H9 (cell line): ENCODE measurements at regions not wholly inside any gene's neighbourhood (a gene's known extent, or its start where the extent isn't known, plus 50 kb on each side); places are given as distances from the start of the nearest gene placed in this dataset.

Experiments used
- DNase-seq: peaks from one replicate; pipeline ENCODE4 v3.0.0-alpha.2; 2017
- H2AFZ ChIP-seq: one replicate; pipeline ENCODE4 v1.6.1; 2013; ENCODE audit warnings: mild to moderate bottlenecking, low read length, control low read depth, moderate library complexity
- H2AK5ac ChIP-seq: 2 replicates; pipeline ENCODE4 v1.6.1; 2013; ENCODE audit warnings: low read length, control low read depth, mixed read lengths; ENCODE audit not compliant: insufficient read length
- H2BK120ac ChIP-seq: one replicate; pipeline ENCODE4 v1.6.1; 2013; ENCODE audit warnings: low read depth, mild to moderate bottlenecking, low read length, control low read depth, inconsistent platforms; ENCODE audit not compliant: poor library complexity, severe bottlenecking
- H2BK12ac ChIP-seq: 2 replicates; pipeline ENCODE4 v1.6.1; 2013; ENCODE audit warnings: low read length, control low read depth, mixed read lengths, low read depth; ENCODE audit not compliant: insufficient read length
- H2BK15ac ChIP-seq: 2 replicates; pipeline ENCODE4 v1.6.1; 2013; ENCODE audit warnings: low read depth, low read length, control low read depth
- H2BK20ac ChIP-seq: one replicate; pipeline ENCODE4 v1.6.1; 2013; ENCODE audit warnings: low read depth, mild to moderate bottlenecking, low read length, control low read depth, inconsistent platforms; ENCODE audit not compliant: poor library complexity, severe bottlenecking
- H2BK5ac ChIP-seq: 2 replicates; pipeline ENCODE4 v1.6.1; 2013; ENCODE audit warnings: low read length, control low read depth, mixed read lengths; ENCODE audit not compliant: insufficient read length
- H3K14ac ChIP-seq: 2 replicates; pipeline ENCODE4 v1.6.1; 2013; ENCODE audit warnings: low read length, control low read depth; ENCODE audit not compliant: insufficient read depth
- H3K18ac ChIP-seq: 2 replicates; pipeline ENCODE4 v1.6.1; 2013; ENCODE audit warnings: low read depth, mild to moderate bottlenecking, mixed read lengths, low read length, control low read depth; ENCODE audit not compliant: insufficient read length
- H3K23ac ChIP-seq: 2 replicates; pipeline ENCODE4 v1.6.1; 2013; ENCODE audit warnings: low read length, control low read depth, mixed read lengths, low read depth; ENCODE audit not compliant: insufficient read length
- H3K23me2 ChIP-seq: 2 replicates; pipeline ENCODE4 v1.6.1; 2013; ENCODE audit warnings: low read depth, mild to moderate bottlenecking, mixed read lengths, low read length, control low read depth; ENCODE audit not compliant: insufficient read length, poor library complexity, severe bottlenecking
- H3K27ac ChIP-seq: 2 replicates; pipeline ENCODE4 v1.5.1; 2013; ENCODE audit warnings: low read length, control low read depth, mixed read lengths, low read depth; ENCODE audit not compliant: insufficient read length
- H3K27me3 ChIP-seq: 2 replicates; pipeline ENCODE4 v1.6.1; 2013; ENCODE audit warnings: low read length, control low read depth, inconsistent platforms; ENCODE audit not compliant: insufficient read depth
- H3K4ac ChIP-seq: 2 replicates; pipeline ENCODE4 v1.6.1; 2013; ENCODE audit warnings: low read depth, mild to moderate bottlenecking, control low read depth, inconsistent platforms, low read length, moderate library complexity
- H3K4me1 ChIP-seq: 2 replicates; pipeline ENCODE4 v1.6.1; 2013; ENCODE audit warnings: low read length, control low read depth, inconsistent platforms; ENCODE audit not compliant: insufficient read depth
- H3K4me2 ChIP-seq: 2 replicates; pipeline ENCODE4 v1.6.1; 2013; ENCODE audit warnings: low read length, control low read depth, mixed read lengths; ENCODE audit not compliant: insufficient read length, insufficient read depth
- H3K56ac ChIP-seq: 2 replicates; pipeline ENCODE4 v1.6.1; 2013; ENCODE audit warnings: low read depth, mild to moderate bottlenecking, mixed read lengths, low read length, control low read depth; ENCODE audit not compliant: insufficient read length
- H3K79me1 ChIP-seq: 2 replicates; pipeline ENCODE4 v1.6.1; 2013; ENCODE audit warnings: low read depth, mild to moderate bottlenecking, moderate library complexity, low read length, control low read depth, inconsistent platforms; ENCODE audit not compliant: insufficient read depth, poor library complexity, severe bottlenecking
- H3K79me2 ChIP-seq: 2 replicates; pipeline ENCODE4 v1.6.1; 2013; ENCODE audit warnings: low read length, control low read depth, inconsistent platforms; ENCODE audit not compliant: insufficient read depth
- H3K9ac ChIP-seq: 2 replicates; pipeline ENCODE4 v1.6.1; 2013; ENCODE audit warnings: low read length, control low read depth, mixed read lengths; ENCODE audit not compliant: insufficient read length; ENCODE audit errors: extremely low read depth
- H3K9me3 ChIP-seq: one replicate; pipeline ENCODE4 v1.6.1; 2013; ENCODE audit warnings: low read depth, low read length, inconsistent platforms; ENCODE audit not compliant: control insufficient read depth
- H3T11ph ChIP-seq: one replicate; pipeline ENCODE4 v1.6.1; 2013; ENCODE audit warnings: mild to moderate bottlenecking, low read length, control low read depth, inconsistent platforms
- H4K20me1 ChIP-seq: one replicate; pipeline ENCODE4 v1.6.1; 2013; ENCODE audit not compliant: control insufficient read depth, insufficient read length, insufficient read depth
- H4K5ac ChIP-seq: 2 replicates; pipeline ENCODE4 v1.6.1; 2013; ENCODE audit warnings: low read depth, mild to moderate bottlenecking, mixed read lengths, low read length, control low read depth; ENCODE audit not compliant: insufficient read length
- H4K8ac ChIP-seq: replicated peaks from 2 replicates; pipeline ENCODE4 v1.6.1; 2013; ENCODE audit warnings: low read length, control low read depth, mixed read lengths, low read depth; ENCODE audit not compliant: insufficient read length
- H4K91ac ChIP-seq: 2 replicates; pipeline ENCODE4 v1.6.1; 2013; ENCODE audit warnings: low read depth, mild to moderate bottlenecking, moderate library complexity, mixed read lengths, low read length, control low read depth; ENCODE audit not compliant: insufficient read length
- H3K27ac Mint-ChIP-seq, 3 experiments: 2 replicates in 2 of 3; 3 replicates in 1 of 3; pipeline ENCODE4 v1.8.0; 2020 to 2021; ENCODE audit warnings: mixed read lengths in 3 of 3, mild to moderate bottlenecking in 1 of 3, moderate library complexity in 1 of 3
- H3K27me3 Mint-ChIP-seq: 2 replicates; pipeline ENCODE4 v1.8.0; 2021; ENCODE audit warnings: low read depth, mild to moderate bottlenecking, moderate library complexity, mixed read lengths
- H3K36me3 Mint-ChIP-seq, 3 experiments: 2 replicates in 2 of 3; 3 replicates in 1 of 3; pipeline ENCODE4 v1.8.0; 2020 to 2021; ENCODE audit warnings: low read depth in 3 of 3, mixed read lengths in 3 of 3; ENCODE audit not compliant: insufficient read depth in 1 of 3
- H3K4me1 Mint-ChIP-seq, 2 experiments: 2 replicates each; pipeline ENCODE4 v1.8.0; 2020; ENCODE audit warnings: mixed read lengths in 2 of 2
- H3K4me3 Mint-ChIP-seq, 2 experiments: 2 replicates in 1 of 2; 3 replicates in 1 of 2; pipeline ENCODE4 v1.8.0; 2020 to 2021; ENCODE audit warnings: mild to moderate bottlenecking in 2 of 2, mixed read lengths in 2 of 2, moderate library complexity in 1 of 2
- H3K9me3 Mint-ChIP-seq, 2 experiments: 2 replicates in 1 of 2; 3 replicates in 1 of 2; pipeline ENCODE4 v1.8.0; 2020; ENCODE audit warnings: mild to moderate bottlenecking in 2 of 2, mixed read lengths in 2 of 2, moderate library complexity in 1 of 2
- WGBS: extraction: QIAGEN DNeasy Blood & Tissue Kit; methylation state at CpG from one replicate; pipeline ENCODE4 v1.1.7; 2013; ENCODE audit warnings: missing lambda C conversion rate, low lambda C conversion rate, mixed read lengths; ENCODE audit not compliant: insufficient read length; ENCODE audit errors: extremely low coverage; 5-methylcytosine and 5-hydroxymethylcytosine counted together
- TF ChIP-seq, protein P1 (sequence below): fragments of 200-600 bp; sonication (generic); conservative IDR thresholded peaks from 3 replicates; pipeline ENCODE4 v1.8.0; 2021; ENCODE audit warnings: antibody characterized with exemption, mild to moderate bottlenecking

DNA sequence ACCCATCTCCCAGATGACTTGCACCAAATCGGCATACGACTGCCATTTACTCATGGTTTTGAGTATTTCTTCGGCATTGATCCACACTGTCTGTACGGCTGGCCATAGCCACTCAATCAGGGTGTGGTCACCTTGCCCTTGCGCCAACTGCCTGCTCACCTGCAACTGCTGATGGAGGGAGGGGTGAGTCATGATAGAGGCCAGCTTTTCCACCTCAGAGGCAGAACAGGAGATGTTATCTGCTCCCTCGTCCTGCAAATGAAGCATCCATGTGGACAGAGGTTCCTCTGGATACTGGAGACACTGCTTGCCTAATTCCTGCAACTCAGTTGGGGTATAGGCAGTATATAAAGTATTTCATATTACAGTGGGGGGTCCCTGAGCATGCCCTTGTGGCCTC lies 85.6 kb upstream of the ATP10B start:
- no peak overlapping the region for H2BK15ac ChIP-seq

More for the DNA sequence above, 85.6 kb upstream of the ATP10B start:
- Histone ChIP-seq H3K9ac (no peak overlapping the region), H3K4me1 (no peaks in the 10 kb centered on the region), H3K79me2 (no peaks in the 10 kb centered on the region), H3K27me3 (no peaks in the 10 kb centered on the region), H4K91ac (no peak overlapping the region), H2BK120ac (no peak overlapping the region), H3K9me3 (no peaks in the 10 kb centered on the region), H3K18ac (no peak overlapping the region), H3K79me1 (no peaks in the 10 kb centered on the region), H3K23me2 (no peaks in the 10 kb centered on the region), H2BK5ac (no peak overlapping the region), H3K56ac (no peak overlapping the region), H3T11ph (no peak overlapping the region), H3K23ac (no peak overlapping the region), H4K20me1 (no peaks in the 10 kb centered on the region), H2BK20ac (no peak overlapping the region), H4K8ac (no peak overlapping the region), H4K5ac (no peak overlapping the region), H2BK12ac (no peak overlapping the region), H2AK5ac (no peak overlapping the region), H2AFZ (no peak overlapping the region), H3K14ac (no peak overlapping the region), H3K4ac (no peak overlapping the region), H3K4me2 (no peak overlapping the region), H3K27ac (no peak overlapping the region)
- H3K4me3 Mint-ChIP-seq, result no peak overlapping the region
- TF ChIP-seq, protein P1, sequence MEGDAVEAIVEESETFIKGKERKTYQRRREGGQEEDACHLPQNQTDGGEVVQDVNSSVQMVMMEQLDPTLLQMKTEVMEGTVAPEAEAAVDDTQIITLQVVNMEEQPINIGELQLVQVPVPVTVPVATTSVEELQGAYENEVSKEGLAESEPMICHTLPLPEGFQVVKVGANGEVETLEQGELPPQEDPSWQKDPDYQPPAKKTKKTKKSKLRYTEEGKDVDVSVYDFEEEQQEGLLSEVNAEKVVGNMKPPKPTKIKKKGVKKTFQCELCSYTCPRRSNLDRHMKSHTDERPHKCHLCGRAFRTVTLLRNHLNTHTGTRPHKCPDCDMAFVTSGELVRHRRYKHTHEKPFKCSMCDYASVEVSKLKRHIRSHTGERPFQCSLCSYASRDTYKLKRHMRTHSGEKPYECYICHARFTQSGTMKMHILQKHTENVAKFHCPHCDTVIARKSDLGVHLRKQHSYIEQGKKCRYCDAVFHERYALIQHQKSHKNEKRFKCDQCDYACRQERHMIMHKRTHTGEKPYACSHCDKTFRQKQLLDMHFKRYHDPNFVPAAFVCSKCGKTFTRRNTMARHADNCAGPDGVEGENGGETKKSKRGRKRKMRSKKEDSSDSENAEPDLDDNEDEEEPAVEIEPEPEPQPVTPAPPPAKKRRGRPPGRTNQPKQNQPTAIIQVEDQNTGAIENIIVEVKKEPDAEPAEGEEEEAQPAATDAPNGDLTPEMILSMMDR, result no peak
- H3K27me3 Mint-ChIP-seq, result no peaks in the 10 kb centered on the region; the same call in 1 of the 2 replicates
- no peak for DNase-seq
- peaks cover 0 to 4% of the 10 kb centered on the region in 2 experiments; a peak in 1 of 5 replicates for H3K9me3 Mint-ChIP-seq
- no CpG with 5 or more reads among the region's 6 CpGs for WGBS
- no peak overlapping the region for H3K27ac Mint-ChIP-seq
- no peaks in the 10 kb centered on the region for H3K4me1 Mint-ChIP-seq
- no peaks in the 10 kb centered on the region for H3K36me3 Mint-ChIP-seq
